ENCODE measurements at regions not wholly inside any gene's neighbourhood (a gene's known extent, or its start where the extent isn't known, plus 50 kb on each side); places are given as distances from the start of the nearest gene placed in this dataset.

- TF ChIP-seq EZH2 (IDR thresholded peaks at IDR 0.05) = no peak
- TF ChIP-seq POLR2AphosphoS5 (IDR thresholded peaks at IDR 0.05; ENCODE audit: borderline replicate concordance, low read depth, low read length) = no peak
- TF ChIP-seq FOXP2 (optimal IDR thresholded peaks at IDR 0.05; ENCODE audit: control extremely low read depth, extremely low read length, insufficient read depth) = peak; percentile 6
These were observed 476.0 kb upstream of the TBL1XR1 start for GRCh38 chr3:177673112-177673914.

Data from SK-N-MC (cell line).